Sigmoid colon (tissue), 3 donors: ENCODE measurements at regions not wholly inside any gene's neighbourhood (a gene's known extent, or its start where the extent isn't known, plus 50 kb on each side); places are given as distances from the start of the nearest gene placed in this dataset.

ENCODE experiments used
- small RNA-seq, 3 donors: library from RNA; depleted of rRNA; stranded (forward); fragments of <200 nt; gene quantifications; one replicate each; pipeline ENCODE3, GENCODE V24; 2016

Small RNA genes lying in the stretch of these regions (small RNA-seq; reads per million reads assigned to genes)
- gene RF00322 (0 reads per million in 3 donors), gene RNU6-649P (0 reads per million in 3 donors)
